SK-N-SH treated with all-trans-retinoic acid at 6 μM for 48 hours (cell line): ENCODE measurements at regions not wholly inside any gene's neighbourhood (a gene's known extent, or its start where the extent isn't known, plus 50 kb on each side); places are given as distances from the start of the nearest gene placed in this dataset.

Experiments used
- ARNTL ChIP-seq: fragments of 450-650 bp; formaldehyde crosslinking; IDR thresholded peaks from 2 replicates; pipeline ENCODE4 v1.5.0; 2020; ENCODE audit warnings: low read depth, mild to moderate bottlenecking, moderate library complexity, borderline replicate concordance
- BACH2 ChIP-seq: fragments of 250-450 bp; sonication (Bioruptor Pico); IDR thresholded peaks from 2 replicates; pipeline ENCODE4 v1.9.0; 2021; ENCODE audit warnings: mild to moderate bottlenecking, borderline replicate concordance
- ISL1 ChIP-seq: fragments of 250-450 bp; sonication (Bioruptor Pico); IDR thresholded peaks from 2 replicates; pipeline ENCODE4 v2.1.2; 2022; ENCODE audit warnings: mild to moderate bottlenecking, moderate library complexity
- PPARA ChIP-seq: fragments of 250-450 bp; sonication (Bioruptor Pico); IDR thresholded peaks from 2 replicates; pipeline ENCODE4 v1.5.0; 2020; ENCODE audit warnings: mild to moderate bottlenecking, borderline replicate concordance
- RARB ChIP-seq: fragments of 250-450 bp; sonication (Bioruptor Pico); IDR thresholded peaks from 2 replicates; pipeline ENCODE4 v1.8.0; 2021; ENCODE audit warnings: mild to moderate bottlenecking, moderate library complexity
- SNAI2 ChIP-seq: fragments of 250-450 bp; sonication (Bioruptor Pico); IDR thresholded peaks from 2 replicates; pipeline ENCODE4 v1.5.0; 2020; ENCODE audit warnings: mild to moderate bottlenecking, moderate library complexity
- TCF4 ChIP-seq: fragments of 250-450 bp; sonication (Bioruptor Pico); IDR thresholded peaks from 2 replicates; pipeline ENCODE4 v1.8.0; 2021; ENCODE audit warnings: mild to moderate bottlenecking, moderate library complexity, borderline replicate concordance
- ZNF70 ChIP-seq: fragments of 450-650 bp; formaldehyde crosslinking; IDR thresholded peaks from 2 replicates; pipeline ENCODE4 v1.5.0; 2020; ENCODE audit warnings: mild to moderate bottlenecking, moderate library complexity
- TF ChIP-seq, protein P1 (sequence below): fragments of 250-450 bp; sonication (Bioruptor Pico); IDR thresholded peaks from 2 replicates; pipeline ENCODE4 v1.5.0; 2020; ENCODE audit warnings: mild to moderate bottlenecking, moderate library complexity
- TF ChIP-seq, protein P2 (sequence below): fragments of 250-450 bp; sonication (Bioruptor Pico); IDR thresholded peaks from 2 replicates; pipeline ENCODE4 v1.5.1; 2020; ENCODE audit warnings: low read depth, mild to moderate bottlenecking, moderate library complexity
- TF ChIP-seq, protein P3 (sequence below): fragments of 250-450 bp; sonication (Bioruptor Pico); IDR thresholded peaks from 2 replicates; pipeline ENCODE4 v1.8.0; 2020; ENCODE audit warnings: mild to moderate bottlenecking, moderate library complexity, borderline replicate concordance

DNA sequence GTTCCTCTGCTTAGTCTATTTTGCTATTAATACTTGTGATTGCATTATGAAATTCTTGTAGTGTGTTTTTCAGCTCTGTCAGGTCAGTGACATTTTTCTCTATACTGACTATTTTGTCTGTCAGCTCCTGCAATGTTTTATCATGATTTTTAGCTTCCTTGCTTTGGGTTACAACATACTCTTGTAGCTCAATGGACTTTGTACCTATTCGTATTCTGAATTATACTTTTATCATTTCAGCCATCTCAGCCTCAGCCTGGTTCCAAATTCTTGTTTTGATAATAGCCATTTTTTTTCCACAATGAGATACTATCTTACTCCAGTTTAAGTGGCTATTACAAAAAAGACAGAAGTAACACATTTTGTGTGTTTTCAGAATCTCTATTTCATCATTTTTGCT lies 204.2 kb upstream of the ONECUT1 start:
- TF ChIP-seq BACH2 (CRISPR knock-in tag), result no peak
- TF ChIP-seq ARNTL (CRISPR knock-in tag), result no peak
- TF ChIP-seq, protein P1, sequence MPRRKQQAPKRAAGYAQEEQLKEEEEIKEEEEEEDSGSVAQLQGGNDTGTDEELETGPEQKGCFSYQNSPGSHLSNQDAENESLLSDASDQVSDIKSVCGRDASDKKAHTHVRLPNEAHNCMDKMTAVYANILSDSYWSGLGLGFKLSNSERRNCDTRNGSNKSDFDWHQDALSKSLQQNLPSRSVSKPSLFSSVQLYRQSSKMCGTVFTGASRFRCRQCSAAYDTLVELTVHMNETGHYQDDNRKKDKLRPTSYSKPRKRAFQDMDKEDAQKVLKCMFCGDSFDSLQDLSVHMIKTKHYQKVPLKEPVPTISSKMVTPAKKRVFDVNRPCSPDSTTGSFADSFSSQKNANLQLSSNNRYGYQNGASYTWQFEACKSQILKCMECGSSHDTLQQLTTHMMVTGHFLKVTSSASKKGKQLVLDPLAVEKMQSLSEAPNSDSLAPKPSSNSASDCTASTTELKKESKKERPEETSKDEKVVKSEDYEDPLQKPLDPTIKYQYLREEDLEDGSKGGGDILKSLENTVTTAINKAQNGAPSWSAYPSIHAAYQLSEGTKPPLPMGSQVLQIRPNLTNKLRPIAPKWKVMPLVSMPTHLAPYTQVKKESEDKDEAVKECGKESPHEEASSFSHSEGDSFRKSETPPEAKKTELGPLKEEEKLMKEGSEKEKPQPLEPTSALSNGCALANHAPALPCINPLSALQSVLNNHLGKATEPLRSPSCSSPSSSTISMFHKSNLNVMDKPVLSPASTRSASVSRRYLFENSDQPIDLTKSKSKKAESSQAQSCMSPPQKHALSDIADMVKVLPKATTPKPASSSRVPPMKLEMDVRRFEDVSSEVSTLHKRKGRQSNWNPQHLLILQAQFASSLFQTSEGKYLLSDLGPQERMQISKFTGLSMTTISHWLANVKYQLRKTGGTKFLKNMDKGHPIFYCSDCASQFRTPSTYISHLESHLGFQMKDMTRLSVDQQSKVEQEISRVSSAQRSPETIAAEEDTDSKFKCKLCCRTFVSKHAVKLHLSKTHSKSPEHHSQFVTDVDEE (CRISPR knock-in tag), result no peak
- TF ChIP-seq PPARA (CRISPR knock-in tag), result no peak
- TF ChIP-seq SNAI2, result no peak
- no peak for TF ChIP-seq ZNF70 (CRISPR knock-in tag)
- TF ChIP-seq TCF4 (CRISPR knock-in tag), result no peak
- TF ChIP-seq, protein P2, sequence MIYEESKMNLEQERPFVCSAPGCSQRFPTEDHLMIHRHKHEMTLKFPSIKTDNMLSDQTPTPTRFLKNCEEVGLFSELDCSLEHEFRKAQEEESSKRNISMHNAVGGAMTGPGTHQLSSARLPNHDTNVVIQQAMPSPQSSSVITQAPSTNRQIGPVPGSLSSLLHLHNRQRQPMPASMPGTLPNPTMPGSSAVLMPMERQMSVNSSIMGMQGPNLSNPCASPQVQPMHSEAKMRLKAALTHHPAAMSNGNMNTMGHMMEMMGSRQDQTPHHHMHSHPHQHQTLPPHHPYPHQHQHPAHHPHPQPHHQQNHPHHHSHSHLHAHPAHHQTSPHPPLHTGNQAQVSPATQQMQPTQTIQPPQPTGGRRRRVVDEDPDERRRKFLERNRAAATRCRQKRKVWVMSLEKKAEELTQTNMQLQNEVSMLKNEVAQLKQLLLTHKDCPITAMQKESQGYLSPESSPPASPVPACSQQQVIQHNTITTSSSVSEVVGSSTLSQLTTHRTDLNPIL (CRISPR knock-in tag), result no peak
- no peak for TF ChIP-seq ISL1
- TF ChIP-seq RARB (CRISPR knock-in tag), result no peak
- TF ChIP-seq, protein P3, sequence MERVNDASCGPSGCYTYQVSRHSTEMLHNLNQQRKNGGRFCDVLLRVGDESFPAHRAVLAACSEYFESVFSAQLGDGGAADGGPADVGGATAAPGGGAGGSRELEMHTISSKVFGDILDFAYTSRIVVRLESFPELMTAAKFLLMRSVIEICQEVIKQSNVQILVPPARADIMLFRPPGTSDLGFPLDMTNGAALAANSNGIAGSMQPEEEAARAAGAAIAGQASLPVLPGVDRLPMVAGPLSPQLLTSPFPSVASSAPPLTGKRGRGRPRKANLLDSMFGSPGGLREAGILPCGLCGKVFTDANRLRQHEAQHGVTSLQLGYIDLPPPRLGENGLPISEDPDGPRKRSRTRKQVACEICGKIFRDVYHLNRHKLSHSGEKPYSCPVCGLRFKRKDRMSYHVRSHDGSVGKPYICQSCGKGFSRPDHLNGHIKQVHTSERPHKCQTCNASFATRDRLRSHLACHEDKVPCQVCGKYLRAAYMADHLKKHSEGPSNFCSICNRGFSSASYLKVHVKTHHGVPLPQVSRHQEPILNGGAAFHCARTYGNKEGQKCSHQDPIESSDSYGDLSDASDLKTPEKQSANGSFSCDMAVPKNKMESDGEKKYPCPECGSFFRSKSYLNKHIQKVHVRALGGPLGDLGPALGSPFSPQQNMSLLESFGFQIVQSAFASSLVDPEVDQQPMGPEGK (CRISPR knock-in tag), result no peak
